Loucy (cell line): ENCODE measurements at regions not wholly inside any gene's neighbourhood (a gene's known extent, or its start where the extent isn't known, plus 50 kb on each side); places are given as distances from the start of the nearest gene placed in this dataset.

Experiments used
- H2AFZ ChIP-seq: fragments of 200-600 bp; sonication (generic); 2 replicates; pipeline ENCODE4 v1.6.0; 2016; ENCODE audit warnings: antibody characterized with exemption, mild to moderate bottlenecking, low read length, moderate library complexity
- H3F3A ChIP-seq: fragments of 200-600 bp; 2 replicates; pipeline ENCODE4 v1.6.0; 2016; ENCODE audit warnings: antibody characterized with exemption, low read depth, mild to moderate bottlenecking
- H3K27me3 ChIP-seq: fragments of 200-600 bp; sonication (generic); 2 replicates; pipeline ENCODE4 v1.6.1; 2014; ENCODE audit warnings: low read length, mild to moderate bottlenecking; ENCODE audit not compliant: insufficient read depth, poor library complexity, severe bottlenecking
- H3K36me3 ChIP-seq: fragments of 200-600 bp; sonication (generic); 2 replicates; pipeline ENCODE4 v1.6.1; 2016; ENCODE audit warnings: low read length; ENCODE audit not compliant: insufficient read depth
- H3K4me1 ChIP-seq: fragments of 200-600 bp; sonication (generic); 2 replicates; pipeline ENCODE4 v1.5.1; 2014; ENCODE audit warnings: low read length, mild to moderate bottlenecking; ENCODE audit not compliant: insufficient read depth, poor library complexity, severe bottlenecking
- H3K4me2 ChIP-seq: fragments of 200-600 bp; sonication (generic); 2 replicates; pipeline ENCODE4 v1.6.0; 2014; ENCODE audit warnings: antibody characterized with exemption, low read length, low read depth, mild to moderate bottlenecking; ENCODE audit not compliant: poor library complexity, severe bottlenecking
- H3K4me3 ChIP-seq: fragments of 200-600 bp; sonication (generic); 2 replicates; pipeline ENCODE4 v1.5.1; 2014; ENCODE audit warnings: low read length, mild to moderate bottlenecking, mixed read lengths; ENCODE audit not compliant: poor library complexity, severe bottlenecking
- H3K79me2 ChIP-seq: fragments of 200-600 bp; sonication (generic); 2 replicates; pipeline ENCODE4 v1.6.1; 2014; ENCODE audit warnings: low read length; ENCODE audit not compliant: insufficient read depth
- H3K9ac ChIP-seq: fragments of 200-600 bp; sonication (generic); 2 replicates; pipeline ENCODE4 v1.6.0; 2014; ENCODE audit warnings: mild to moderate bottlenecking, low read depth, low read length, moderate library complexity; ENCODE audit not compliant: poor library complexity, severe bottlenecking
- H3K9me2 ChIP-seq: fragments of 200-600 bp; sonication (generic); replicated peaks from 2 replicates; pipeline ENCODE4 v1.6.1; 2016; ENCODE audit warnings: low read depth, low read length, mixed read lengths
- H3K9me3 ChIP-seq: fragments of 200-600 bp; sonication (generic); 2 replicates; pipeline ENCODE4 v1.6.1; 2014; ENCODE audit warnings: mild to moderate bottlenecking, antibody characterized with exemption, low read length, low read depth; ENCODE audit not compliant: insufficient read depth
- H4K20me1 ChIP-seq: fragments of 200-600 bp; sonication (generic); 2 replicates; pipeline ENCODE4 v1.6.0; 2014; ENCODE audit warnings: antibody characterized with exemption, low read length, mild to moderate bottlenecking; ENCODE audit not compliant: insufficient read depth, poor library complexity, severe bottlenecking
- EZH2phosphoT487 ChIP-seq: fragments of 200-600 bp; IDR thresholded peaks from 2 replicates; pipeline ENCODE4 v1.6.1; 2018; ENCODE audit warnings: antibody characterized with exemption, mild to moderate bottlenecking, moderate library complexity, borderline replicate concordance
- TF ChIP-seq, protein P1 (sequence below): fragments of 200-600 bp; sonication (generic); conservative IDR thresholded peaks from 2 replicates; pipeline ENCODE4 v1.5.1; 2014; ENCODE audit warnings: mild to moderate bottlenecking, antibody characterized with exemption, low read length

GRCh38 chr22:22400964-22401363 is 107.6 kb downstream of the ZNF280B start:
- H3K9ac ChIP-seq, result no peak overlapping the region
- no peaks in the 10 kb centered on the region for H3K79me2 ChIP-seq
- no peak overlapping the region for H3K4me3 ChIP-seq
- no peaks in the 10 kb centered on the region for H3K36me3 ChIP-seq
- H3K27me3 ChIP-seq, result no peaks in the 10 kb centered on the region
- H3F3A ChIP-seq, result no peaks in the 10 kb centered on the region
- no peak overlapping the region for H2AFZ ChIP-seq
- no peaks in the 10 kb centered on the region for H3K9me3 ChIP-seq
- no peaks in the 10 kb centered on the region for H4K20me1 ChIP-seq
- no peaks in the 10 kb centered on the region for H3K9me2 ChIP-seq
- TF ChIP-seq, protein P1, sequence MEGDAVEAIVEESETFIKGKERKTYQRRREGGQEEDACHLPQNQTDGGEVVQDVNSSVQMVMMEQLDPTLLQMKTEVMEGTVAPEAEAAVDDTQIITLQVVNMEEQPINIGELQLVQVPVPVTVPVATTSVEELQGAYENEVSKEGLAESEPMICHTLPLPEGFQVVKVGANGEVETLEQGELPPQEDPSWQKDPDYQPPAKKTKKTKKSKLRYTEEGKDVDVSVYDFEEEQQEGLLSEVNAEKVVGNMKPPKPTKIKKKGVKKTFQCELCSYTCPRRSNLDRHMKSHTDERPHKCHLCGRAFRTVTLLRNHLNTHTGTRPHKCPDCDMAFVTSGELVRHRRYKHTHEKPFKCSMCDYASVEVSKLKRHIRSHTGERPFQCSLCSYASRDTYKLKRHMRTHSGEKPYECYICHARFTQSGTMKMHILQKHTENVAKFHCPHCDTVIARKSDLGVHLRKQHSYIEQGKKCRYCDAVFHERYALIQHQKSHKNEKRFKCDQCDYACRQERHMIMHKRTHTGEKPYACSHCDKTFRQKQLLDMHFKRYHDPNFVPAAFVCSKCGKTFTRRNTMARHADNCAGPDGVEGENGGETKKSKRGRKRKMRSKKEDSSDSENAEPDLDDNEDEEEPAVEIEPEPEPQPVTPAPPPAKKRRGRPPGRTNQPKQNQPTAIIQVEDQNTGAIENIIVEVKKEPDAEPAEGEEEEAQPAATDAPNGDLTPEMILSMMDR, result no peak
- no peak for TF ChIP-seq EZH2phosphoT487
- H3K4me1 ChIP-seq, result no peaks in the 10 kb centered on the region
- no peak overlapping the region for H3K4me2 ChIP-seq

DNA sequence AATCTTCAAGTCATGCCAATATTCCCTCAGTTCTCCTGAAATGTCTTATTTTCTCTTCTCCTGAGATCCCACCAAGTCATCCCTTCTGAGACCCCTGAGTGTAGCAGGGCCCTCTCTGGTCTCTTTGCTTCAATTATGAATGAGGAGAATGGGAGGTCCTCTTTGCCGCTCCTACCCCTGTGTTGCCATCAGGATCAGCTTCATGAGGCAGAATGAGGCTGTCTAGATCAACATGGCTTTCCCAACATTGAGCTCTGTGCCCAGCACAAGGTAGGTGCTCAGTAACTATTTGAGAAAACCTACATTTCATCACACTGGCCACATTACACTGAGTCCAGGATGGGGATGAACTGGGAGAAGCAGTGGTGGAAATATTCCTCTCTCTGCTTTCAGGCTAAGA is 107.2 kb downstream of the ZNF280B start:
- H3K4me3 ChIP-seq, result no peak overlapping the region
- no peaks in the 10 kb centered on the region for H3K27me3 ChIP-seq
- no peak overlapping the region for H3K9ac ChIP-seq
- no peaks in the 10 kb centered on the region for H3K4me1 ChIP-seq
- H3K9me3 ChIP-seq, result no peaks in the 10 kb centered on the region
- TF ChIP-seq, protein P1, result no peak
- TF ChIP-seq EZH2phosphoT487, result no peak
- no peaks in the 10 kb centered on the region for H3K9me2 ChIP-seq
- H3F3A ChIP-seq, result no peaks in the 10 kb centered on the region
- H3K36me3 ChIP-seq, result no peaks in the 10 kb centered on the region
- no peaks in the 10 kb centered on the region for H3K79me2 ChIP-seq
- H4K20me1 ChIP-seq, result no peaks in the 10 kb centered on the region
- H2AFZ ChIP-seq, result no peak overlapping the region
- H3K4me2 ChIP-seq, result no peak overlapping the region

DNA sequence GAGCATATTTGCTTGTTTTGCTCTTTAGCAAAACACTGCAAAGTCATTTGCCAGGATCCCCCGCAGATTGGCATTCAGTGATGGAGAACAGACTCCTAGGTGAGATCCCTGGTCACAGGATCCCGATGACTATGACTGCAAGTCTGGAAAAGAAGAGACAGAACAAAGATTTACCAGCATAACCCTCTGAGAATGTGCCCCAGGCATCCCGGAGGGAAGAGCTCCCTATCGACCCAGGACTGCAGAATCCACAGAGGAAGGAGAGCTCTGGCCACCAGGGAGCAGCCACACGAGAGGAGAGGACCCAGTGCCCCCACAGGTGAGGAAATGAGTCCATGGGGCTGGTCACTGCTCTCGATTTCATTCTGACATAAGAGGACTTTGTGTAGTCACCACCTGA is 105.2 kb downstream of the ZNF280B start:
- Histone ChIP-seq H3K36me3 (no peaks in the 10 kb centered on the region), H3K9me3 (no peaks in the 10 kb centered on the region), H3K9ac (no peak overlapping the region), H4K20me1 (no peaks in the 10 kb centered on the region), H3F3A (no peaks in the 10 kb centered on the region), H2AFZ (no peak overlapping the region), H3K4me3 (no peak overlapping the region), H3K4me2 (no peak overlapping the region), H3K9me2 (no peaks in the 10 kb centered on the region), H3K79me2 (no peaks in the 10 kb centered on the region), H3K4me1 (no peaks in the 10 kb centered on the region), H3K27me3 (no peaks in the 10 kb centered on the region)
- TF ChIP-seq, protein P1, result no peak
- no peak for TF ChIP-seq EZH2phosphoT487
